ENCODE measurements at regions not wholly inside any gene's neighbourhood (a gene's known extent, or its start where the extent isn't known, plus 50 kb on each side); places are given as distances from the start of the nearest gene placed in this dataset.

DNA sequence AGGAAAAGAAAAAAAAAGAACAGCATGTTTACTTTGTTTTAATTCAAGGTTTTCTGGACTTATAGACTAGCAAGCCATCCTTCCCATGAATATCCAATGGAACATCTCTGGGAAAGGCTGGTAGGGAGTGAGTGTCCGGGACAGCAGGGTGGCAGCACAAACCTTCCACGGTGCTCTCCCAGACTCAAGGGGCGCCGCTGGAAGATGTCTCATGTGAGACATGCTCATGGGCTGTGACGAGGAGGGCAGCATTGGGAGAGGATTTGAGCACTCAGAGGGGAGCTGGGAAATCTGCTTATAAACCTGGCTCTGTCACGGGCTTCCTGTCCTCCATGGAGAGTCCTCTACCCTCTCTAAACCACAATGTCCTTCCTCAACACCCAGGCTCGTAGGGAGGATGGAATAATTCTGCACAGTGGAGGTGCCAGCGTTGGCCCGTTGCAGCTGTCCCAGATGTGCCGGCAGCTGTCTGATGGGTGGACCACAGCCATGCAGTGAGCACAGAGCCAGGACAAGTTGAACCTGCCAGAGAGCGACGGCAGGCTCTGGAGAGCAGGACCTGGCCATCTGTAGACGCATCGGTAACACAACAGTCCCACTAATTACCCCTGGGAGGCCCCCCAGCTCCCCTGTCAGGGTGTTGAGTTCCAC is 100.1 kb upstream of the IGSF21 start:
- TF ChIP-seq EZH2phosphoT487 (IDR thresholded peaks at IDR 0.05; ENCODE audit: borderline replicate concordance), result no peak
- TF ChIP-seq, protein P1, sequence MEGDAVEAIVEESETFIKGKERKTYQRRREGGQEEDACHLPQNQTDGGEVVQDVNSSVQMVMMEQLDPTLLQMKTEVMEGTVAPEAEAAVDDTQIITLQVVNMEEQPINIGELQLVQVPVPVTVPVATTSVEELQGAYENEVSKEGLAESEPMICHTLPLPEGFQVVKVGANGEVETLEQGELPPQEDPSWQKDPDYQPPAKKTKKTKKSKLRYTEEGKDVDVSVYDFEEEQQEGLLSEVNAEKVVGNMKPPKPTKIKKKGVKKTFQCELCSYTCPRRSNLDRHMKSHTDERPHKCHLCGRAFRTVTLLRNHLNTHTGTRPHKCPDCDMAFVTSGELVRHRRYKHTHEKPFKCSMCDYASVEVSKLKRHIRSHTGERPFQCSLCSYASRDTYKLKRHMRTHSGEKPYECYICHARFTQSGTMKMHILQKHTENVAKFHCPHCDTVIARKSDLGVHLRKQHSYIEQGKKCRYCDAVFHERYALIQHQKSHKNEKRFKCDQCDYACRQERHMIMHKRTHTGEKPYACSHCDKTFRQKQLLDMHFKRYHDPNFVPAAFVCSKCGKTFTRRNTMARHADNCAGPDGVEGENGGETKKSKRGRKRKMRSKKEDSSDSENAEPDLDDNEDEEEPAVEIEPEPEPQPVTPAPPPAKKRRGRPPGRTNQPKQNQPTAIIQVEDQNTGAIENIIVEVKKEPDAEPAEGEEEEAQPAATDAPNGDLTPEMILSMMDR (IDR thresholded peaks at IDR 0.05 in 2 of 3, conservative IDR thresholded peaks at IDR 0.05 in 1 of 3; ENCODE audit: borderline replicate concordance in 1 of 3, insufficient read depth in 1 of 3, low read depth in 2 of 3, low read length in 2 of 3), result no peak
- TF ChIP-seq POLR2AphosphoS5 (IDR thresholded peaks at IDR 0.05; ENCODE audit: low read depth, low read length), result no peak
- no peak for TF ChIP-seq SRF (IDR thresholded peaks at IDR 0.05; ENCODE audit: low read depth)
- TF ChIP-seq POLR2A (IDR thresholded peaks at IDR 0.05; ENCODE audit: borderline replicate concordance, extremely low read depth, insufficient read depth, insufficient read length), result no peak
- TF ChIP-seq EZH2 (IDR thresholded peaks at IDR 0.05), result no peak
- TF ChIP-seq YY1 (IDR thresholded peaks at IDR 0.05; ENCODE audit: extremely low read depth, insufficient replicate concordance, low read depth, low read length), result no peak
- TF ChIP-seq, protein P2, sequence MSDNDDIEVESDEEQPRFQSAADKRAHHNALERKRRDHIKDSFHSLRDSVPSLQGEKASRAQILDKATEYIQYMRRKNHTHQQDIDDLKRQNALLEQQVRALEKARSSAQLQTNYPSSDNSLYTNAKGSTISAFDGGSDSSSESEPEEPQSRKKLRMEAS (IDR thresholded peaks at IDR 0.05), result no peak

Measured in HCT116 (cell line).